ENCODE measurements at regions not wholly inside any gene's neighbourhood (a gene's known extent, or its start where the extent isn't known, plus 50 kb on each side); places are given as distances from the start of the nearest gene placed in this dataset.

DNA sequence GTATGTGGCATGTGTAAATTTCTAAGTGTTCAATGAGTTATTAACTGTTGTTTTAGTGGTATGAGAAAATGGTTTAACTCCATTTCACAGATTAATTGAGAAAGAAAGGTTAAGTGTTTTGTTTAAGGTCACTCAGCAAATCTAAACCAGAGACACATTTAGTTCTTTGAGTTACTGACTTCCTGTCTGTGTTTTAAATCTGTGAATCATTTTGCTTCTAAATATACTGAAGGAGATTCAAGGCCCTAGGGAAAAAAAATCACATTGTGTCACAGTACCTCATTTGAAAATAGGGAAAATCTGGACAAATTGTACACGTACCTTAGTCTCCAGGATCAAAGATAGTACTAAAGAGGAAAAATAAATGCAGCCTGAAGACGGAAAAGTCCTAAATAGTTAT, 368.2 kb downstream of the TMEM161B start:
- Histone ChIP-seq H3K9ac (no peak overlapping the region), H3K27me3 (ENCODE audit: insufficient read depth) (no peaks in the 10 kb centered on the region), H3K9me2 (no peaks in the 10 kb centered on the region), H3K79me2 (ENCODE audit: insufficient read depth) (no peaks in the 10 kb centered on the region), H3K36me3 (replicated peaks in 1 of 2; ENCODE audit: control insufficient read depth in 1 of 2, insufficient read depth in 2 of 2, low read length in 1 of 2) (no peaks in the 10 kb centered on the region), H3F3A (replicated peaks; ENCODE audit: insufficient read depth) (no peaks in the 10 kb centered on the region), H2AFZ (ENCODE audit: low read depth) (no peak overlapping the region), H3K27ac (ENCODE audit: low read depth in 2 of 2, low read length in 1 of 2) (no peak overlapping the region), H3K9me3 (no peaks in the 10 kb centered on the region), H3K4me1 (ENCODE audit: control insufficient read depth in 1 of 2, insufficient read depth in 2 of 2, low read depth in 1 of 2, low read length in 1 of 2) (no peaks in the 10 kb centered on the region), H3K4me2 (no peak overlapping the region), H4K20me1 (ENCODE audit: insufficient read depth) (no peaks in the 10 kb centered on the region), H3K4me3 (ENCODE audit: low read depth in 2 of 2, low read length in 1 of 2) (no peak overlapping the region)
- no peak for TF ChIP-seq TEAD4 (IDR thresholded peaks at IDR 0.05; ENCODE audit: borderline replicate concordance, insufficient read depth)
- TF ChIP-seq, protein P1, sequence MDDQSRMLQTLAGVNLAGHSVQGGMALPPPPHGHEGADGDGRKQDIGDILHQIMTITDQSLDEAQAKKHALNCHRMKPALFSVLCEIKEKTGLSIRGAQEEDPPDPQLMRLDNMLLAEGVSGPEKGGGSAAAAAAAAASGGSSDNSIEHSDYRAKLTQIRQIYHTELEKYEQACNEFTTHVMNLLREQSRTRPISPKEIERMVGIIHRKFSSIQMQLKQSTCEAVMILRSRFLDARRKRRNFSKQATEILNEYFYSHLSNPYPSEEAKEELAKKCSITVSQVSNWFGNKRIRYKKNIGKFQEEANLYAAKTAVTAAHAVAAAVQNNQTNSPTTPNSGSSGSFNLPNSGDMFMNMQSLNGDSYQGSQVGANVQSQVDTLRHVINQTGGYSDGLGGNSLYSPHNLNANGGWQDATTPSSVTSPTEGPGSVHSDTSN (IDR thresholded peaks at IDR 0.05): no peak
- TF ChIP-seq NRF1 (IDR thresholded peaks at IDR 0.05; ENCODE audit: low read depth, low read length): no peak
- TF ChIP-seq TAF1 (IDR thresholded peaks at IDR 0.05; ENCODE audit: borderline replicate concordance, low read depth, low read length): no peak
- no peak for TF ChIP-seq FOXJ3 (CRISPR knock-in tag; IDR thresholded peaks at IDR 0.05)
- TF ChIP-seq, protein P2, sequence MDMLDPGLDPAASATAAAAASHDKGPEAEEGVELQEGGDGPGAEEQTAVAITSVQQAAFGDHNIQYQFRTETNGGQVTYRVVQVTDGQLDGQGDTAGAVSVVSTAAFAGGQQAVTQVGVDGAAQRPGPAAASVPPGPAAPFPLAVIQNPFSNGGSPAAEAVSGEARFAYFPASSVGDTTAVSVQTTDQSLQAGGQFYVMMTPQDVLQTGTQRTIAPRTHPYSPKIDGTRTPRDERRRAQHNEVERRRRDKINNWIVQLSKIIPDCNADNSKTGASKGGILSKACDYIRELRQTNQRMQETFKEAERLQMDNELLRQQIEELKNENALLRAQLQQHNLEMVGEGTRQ (IDR thresholded peaks at IDR 0.05; ENCODE audit: borderline replicate concordance, low read depth, low read length): no peak
- TF ChIP-seq CHD2 (IDR thresholded peaks at IDR 0.05; ENCODE audit: low read length, partially characterized antibody): no peak
- no peak for TF ChIP-seq GABPA (IDR thresholded peaks at IDR 0.05; ENCODE audit: low read depth)
- no peak for TF ChIP-seq RCOR1 (IDR thresholded peaks at IDR 0.05; ENCODE audit: low read length)
- TF ChIP-seq, protein P3, sequence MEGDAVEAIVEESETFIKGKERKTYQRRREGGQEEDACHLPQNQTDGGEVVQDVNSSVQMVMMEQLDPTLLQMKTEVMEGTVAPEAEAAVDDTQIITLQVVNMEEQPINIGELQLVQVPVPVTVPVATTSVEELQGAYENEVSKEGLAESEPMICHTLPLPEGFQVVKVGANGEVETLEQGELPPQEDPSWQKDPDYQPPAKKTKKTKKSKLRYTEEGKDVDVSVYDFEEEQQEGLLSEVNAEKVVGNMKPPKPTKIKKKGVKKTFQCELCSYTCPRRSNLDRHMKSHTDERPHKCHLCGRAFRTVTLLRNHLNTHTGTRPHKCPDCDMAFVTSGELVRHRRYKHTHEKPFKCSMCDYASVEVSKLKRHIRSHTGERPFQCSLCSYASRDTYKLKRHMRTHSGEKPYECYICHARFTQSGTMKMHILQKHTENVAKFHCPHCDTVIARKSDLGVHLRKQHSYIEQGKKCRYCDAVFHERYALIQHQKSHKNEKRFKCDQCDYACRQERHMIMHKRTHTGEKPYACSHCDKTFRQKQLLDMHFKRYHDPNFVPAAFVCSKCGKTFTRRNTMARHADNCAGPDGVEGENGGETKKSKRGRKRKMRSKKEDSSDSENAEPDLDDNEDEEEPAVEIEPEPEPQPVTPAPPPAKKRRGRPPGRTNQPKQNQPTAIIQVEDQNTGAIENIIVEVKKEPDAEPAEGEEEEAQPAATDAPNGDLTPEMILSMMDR (IDR thresholded peaks at IDR 0.05): no peak
- TF ChIP-seq FOSL2 (IDR thresholded peaks at IDR 0.05; ENCODE audit: borderline replicate concordance, low read depth): no peak
- TF ChIP-seq POLR2AphosphoS5 (IDR thresholded peaks at IDR 0.05; ENCODE audit: low read depth, low read length): no peak
- no peak for TF ChIP-seq MXI1 (IDR thresholded peaks at IDR 0.05; ENCODE audit: low read depth, low read length)
- TF ChIP-seq, protein P4, sequence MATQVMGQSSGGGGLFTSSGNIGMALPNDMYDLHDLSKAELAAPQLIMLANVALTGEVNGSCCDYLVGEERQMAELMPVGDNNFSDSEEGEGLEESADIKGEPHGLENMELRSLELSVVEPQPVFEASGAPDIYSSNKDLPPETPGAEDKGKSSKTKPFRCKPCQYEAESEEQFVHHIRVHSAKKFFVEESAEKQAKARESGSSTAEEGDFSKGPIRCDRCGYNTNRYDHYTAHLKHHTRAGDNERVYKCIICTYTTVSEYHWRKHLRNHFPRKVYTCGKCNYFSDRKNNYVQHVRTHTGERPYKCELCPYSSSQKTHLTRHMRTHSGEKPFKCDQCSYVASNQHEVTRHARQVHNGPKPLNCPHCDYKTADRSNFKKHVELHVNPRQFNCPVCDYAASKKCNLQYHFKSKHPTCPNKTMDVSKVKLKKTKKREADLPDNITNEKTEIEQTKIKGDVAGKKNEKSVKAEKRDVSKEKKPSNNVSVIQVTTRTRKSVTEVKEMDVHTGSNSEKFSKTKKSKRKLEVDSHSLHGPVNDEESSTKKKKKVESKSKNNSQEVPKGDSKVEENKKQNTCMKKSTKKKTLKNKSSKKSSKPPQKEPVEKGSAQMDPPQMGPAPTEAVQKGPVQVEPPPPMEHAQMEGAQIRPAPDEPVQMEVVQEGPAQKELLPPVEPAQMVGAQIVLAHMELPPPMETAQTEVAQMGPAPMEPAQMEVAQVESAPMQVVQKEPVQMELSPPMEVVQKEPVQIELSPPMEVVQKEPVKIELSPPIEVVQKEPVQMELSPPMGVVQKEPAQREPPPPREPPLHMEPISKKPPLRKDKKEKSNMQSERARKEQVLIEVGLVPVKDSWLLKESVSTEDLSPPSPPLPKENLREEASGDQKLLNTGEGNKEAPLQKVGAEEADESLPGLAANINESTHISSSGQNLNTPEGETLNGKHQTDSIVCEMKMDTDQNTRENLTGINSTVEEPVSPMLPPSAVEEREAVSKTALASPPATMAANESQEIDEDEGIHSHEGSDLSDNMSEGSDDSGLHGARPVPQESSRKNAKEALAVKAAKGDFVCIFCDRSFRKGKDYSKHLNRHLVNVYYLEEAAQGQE (IDR thresholded peaks at IDR 0.05; ENCODE audit: low read depth, low read length): no peak
- no peak for TF ChIP-seq EZH2phosphoT487 (IDR thresholded peaks at IDR 0.05; ENCODE audit: borderline replicate concordance, low read depth)
- no peak for TF ChIP-seq RAD21 (IDR thresholded peaks at IDR 0.05; ENCODE audit: low read length)
- TF ChIP-seq JUND (IDR thresholded peaks at IDR 0.05): no peak
- TF ChIP-seq NFIC (IDR thresholded peaks at IDR 0.05; ENCODE audit: borderline replicate concordance): no peak
- TF ChIP-seq ELF1 (IDR thresholded peaks at IDR 0.05): no peak
- CTCF ChIA-PET: no interaction called here
- POLR2A ChIA-PET: no interaction called here
- DNase-seq: no peak
- WGBS (ENCODE audit: low lambda C conversion rate): 11% methylated on average over 2 of the region's 2 CpGs

Measured in SK-N-SH (cell line).